ENCODE measurements at regions not wholly inside any gene's neighbourhood (a gene's known extent, or its start where the extent isn't known, plus 50 kb on each side); places are given as distances from the start of the nearest gene placed in this dataset.

GRCh38 chr12:82184844-82185243, 173.3 kb downstream of the CCDC59 start:
- 73% methylated on average over 1 of the region's 1 CpG for WGBS
- no peak for TF ChIP-seq HNF4A (conservative IDR thresholded peaks at IDR 0.05)
- TF ChIP-seq RXRA (IDR thresholded peaks at IDR 0.05) = no peak
- no peak for TF ChIP-seq MAX (IDR thresholded peaks at IDR 0.05)
- TF ChIP-seq SP1 (IDR thresholded peaks at IDR 0.05) = no peak
- TF ChIP-seq FOXA2 (IDR thresholded peaks at IDR 0.05) = no peak
- no peak for TF ChIP-seq JUND (IDR thresholded peaks at IDR 0.05)
- no peak for TF ChIP-seq YY1 (IDR thresholded peaks at IDR 0.05)
- TF ChIP-seq CTCF (IDR thresholded peaks at IDR 0.05; ENCODE audit: low read depth, low read length, missing input control) = no peak
- no peak for TF ChIP-seq RAD21 (IDR thresholded peaks at IDR 0.05)
- TF ChIP-seq ATF3 (IDR thresholded peaks at IDR 0.05) = no peak
- no peak for TF ChIP-seq GABPA (IDR thresholded peaks at IDR 0.05 in 1 of 2, conservative IDR thresholded peaks at IDR 0.05 in 1 of 2)
- TF ChIP-seq ZBTB33 (IDR thresholded peaks at IDR 0.05) = no peak
- no peak for TF ChIP-seq NR2F2 (IDR thresholded peaks at IDR 0.05)
- no peak for TF ChIP-seq FOXA1 (IDR thresholded peaks at IDR 0.05)
- no peak for TF ChIP-seq EGR1 (IDR thresholded peaks at IDR 0.05; ENCODE audit: low read depth in 2 of 2)
- TF ChIP-seq HNF4G (IDR thresholded peaks at IDR 0.05) = no peak
- TF ChIP-seq TAF1 (conservative IDR thresholded peaks at IDR 0.05) = no peak
- TF ChIP-seq REST (IDR thresholded peaks at IDR 0.05) = no peak
- H3K9ac ChIP-seq (ENCODE audit: low read depth in 1 of 2, low read length in 2 of 2) = no peak overlapping the region

More at GRCh38 chr12:82184844-82185243, 173.3 kb downstream of the CCDC59 start:
- Histone ChIP-seq H3K36me3 (ENCODE audit: control insufficient read depth in 4 of 4, insufficient read depth in 3 of 4, low read depth in 1 of 4, low read length in 3 of 4) (no peaks in the 10 kb centered on the region), H3K9me3 (ENCODE audit: control insufficient read depth in 4 of 4, low read length in 3 of 4) (no peaks in the 10 kb centered on the region), H3K4me3 (ENCODE audit: low read depth in 1 of 3, low read length in 3 of 3) (no peak overlapping the region), H3K4me1 (ENCODE audit: control insufficient read depth in 4 of 4, insufficient read depth in 4 of 4, low read length in 3 of 4) (no peaks in the 10 kb centered on the region), H3K27me3 (ENCODE audit: control insufficient read depth in 4 of 4, insufficient read depth in 4 of 4, low read length in 3 of 4) (no peaks in the 10 kb centered on the region), H3K27ac (ENCODE audit: low read depth in 1 of 2, low read length in 2 of 2) (no peak overlapping the region)
- no peak for DNase-seq (ENCODE audit: low spot score)
